ENCODE measurements at regions not wholly inside any gene's neighbourhood (a gene's known extent, or its start where the extent isn't known, plus 50 kb on each side); places are given as distances from the start of the nearest gene placed in this dataset.

DNA sequence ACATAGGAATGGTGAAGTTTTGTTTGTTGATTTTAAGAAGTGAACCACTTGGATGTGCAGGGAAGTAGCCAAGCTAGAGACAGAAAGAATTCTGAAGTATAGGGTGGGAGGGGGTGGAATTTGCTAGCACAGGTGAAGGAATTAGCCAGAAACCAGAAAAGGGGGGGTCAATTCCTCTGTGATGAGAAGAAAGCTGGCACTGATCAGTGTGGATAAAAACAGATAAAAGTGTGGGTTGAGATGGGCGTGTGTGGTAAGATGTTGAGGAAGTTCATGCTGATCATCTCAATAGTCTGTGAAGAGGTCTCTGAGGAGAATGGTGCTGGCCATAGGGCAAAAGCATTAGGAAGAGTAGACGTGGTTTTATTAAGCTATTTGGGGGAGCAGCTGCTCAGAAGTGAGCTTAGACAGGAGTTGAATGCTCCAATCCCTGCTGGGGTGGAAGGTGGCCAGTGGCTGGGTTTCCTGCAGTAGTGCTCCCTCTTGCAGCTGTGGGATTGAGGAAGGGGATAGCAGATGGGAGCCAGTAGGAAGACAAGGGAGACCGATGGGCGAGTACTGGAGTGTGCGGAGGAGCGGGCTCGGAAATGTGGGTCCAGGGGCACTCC, 88.7 kb upstream of the ELL2 start:
- no peaks in the 10 kb centered on the region for H3K4me1 ChIP-seq (ENCODE audit: insufficient read depth, low read length)
- ChIA-PET CTCF (no interaction called here), POLR2A (no interaction called here)
- intact Hi-C loops (cut with DNase I, micrococcal nuclease) = no loop called here
- H3K4me3 Mint-ChIP-seq = no peak overlapping the region
- DNase-seq (no peak), ATAC-seq (ENCODE audit: poor library complexity) (no peak)
- no peaks in the 10 kb centered on the region for H3K9me3 ChIP-seq (ENCODE audit: control insufficient read depth in 1 of 2, insufficient read depth in 1 of 2, low read length in 2 of 2)
- no peak overlapping the region for H3K4me3 ChIP-seq (ENCODE audit: low read length)
- no peak overlapping the region for H3K27ac ChIP-seq (ENCODE audit: low read depth in 1 of 2, low read length in 2 of 2)
- no peaks in the 10 kb centered on the region for H3K27me3 Mint-ChIP-seq
- no peaks in the 10 kb centered on the region for H3K9me3 Mint-ChIP-seq
- no peaks in the 10 kb centered on the region for H3K4me1 Mint-ChIP-seq (ENCODE audit: low read depth)
- TF ChIP-seq, protein P1, sequence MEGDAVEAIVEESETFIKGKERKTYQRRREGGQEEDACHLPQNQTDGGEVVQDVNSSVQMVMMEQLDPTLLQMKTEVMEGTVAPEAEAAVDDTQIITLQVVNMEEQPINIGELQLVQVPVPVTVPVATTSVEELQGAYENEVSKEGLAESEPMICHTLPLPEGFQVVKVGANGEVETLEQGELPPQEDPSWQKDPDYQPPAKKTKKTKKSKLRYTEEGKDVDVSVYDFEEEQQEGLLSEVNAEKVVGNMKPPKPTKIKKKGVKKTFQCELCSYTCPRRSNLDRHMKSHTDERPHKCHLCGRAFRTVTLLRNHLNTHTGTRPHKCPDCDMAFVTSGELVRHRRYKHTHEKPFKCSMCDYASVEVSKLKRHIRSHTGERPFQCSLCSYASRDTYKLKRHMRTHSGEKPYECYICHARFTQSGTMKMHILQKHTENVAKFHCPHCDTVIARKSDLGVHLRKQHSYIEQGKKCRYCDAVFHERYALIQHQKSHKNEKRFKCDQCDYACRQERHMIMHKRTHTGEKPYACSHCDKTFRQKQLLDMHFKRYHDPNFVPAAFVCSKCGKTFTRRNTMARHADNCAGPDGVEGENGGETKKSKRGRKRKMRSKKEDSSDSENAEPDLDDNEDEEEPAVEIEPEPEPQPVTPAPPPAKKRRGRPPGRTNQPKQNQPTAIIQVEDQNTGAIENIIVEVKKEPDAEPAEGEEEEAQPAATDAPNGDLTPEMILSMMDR (IDR thresholded peaks at IDR 0.05) = no peak
- no peaks in the 10 kb centered on the region for H3K36me3 ChIP-seq (ENCODE audit: insufficient read depth, low read length)
- no peaks in the 10 kb centered on the region for H3K36me3 Mint-ChIP-seq (ENCODE audit: low read depth)
- H3K27me3 ChIP-seq (ENCODE audit: control insufficient read depth in 1 of 2, insufficient read depth in 2 of 2, low read length in 2 of 2) = no peaks in the 10 kb centered on the region
- no peak overlapping the region for H3K27ac Mint-ChIP-seq

DNA sequence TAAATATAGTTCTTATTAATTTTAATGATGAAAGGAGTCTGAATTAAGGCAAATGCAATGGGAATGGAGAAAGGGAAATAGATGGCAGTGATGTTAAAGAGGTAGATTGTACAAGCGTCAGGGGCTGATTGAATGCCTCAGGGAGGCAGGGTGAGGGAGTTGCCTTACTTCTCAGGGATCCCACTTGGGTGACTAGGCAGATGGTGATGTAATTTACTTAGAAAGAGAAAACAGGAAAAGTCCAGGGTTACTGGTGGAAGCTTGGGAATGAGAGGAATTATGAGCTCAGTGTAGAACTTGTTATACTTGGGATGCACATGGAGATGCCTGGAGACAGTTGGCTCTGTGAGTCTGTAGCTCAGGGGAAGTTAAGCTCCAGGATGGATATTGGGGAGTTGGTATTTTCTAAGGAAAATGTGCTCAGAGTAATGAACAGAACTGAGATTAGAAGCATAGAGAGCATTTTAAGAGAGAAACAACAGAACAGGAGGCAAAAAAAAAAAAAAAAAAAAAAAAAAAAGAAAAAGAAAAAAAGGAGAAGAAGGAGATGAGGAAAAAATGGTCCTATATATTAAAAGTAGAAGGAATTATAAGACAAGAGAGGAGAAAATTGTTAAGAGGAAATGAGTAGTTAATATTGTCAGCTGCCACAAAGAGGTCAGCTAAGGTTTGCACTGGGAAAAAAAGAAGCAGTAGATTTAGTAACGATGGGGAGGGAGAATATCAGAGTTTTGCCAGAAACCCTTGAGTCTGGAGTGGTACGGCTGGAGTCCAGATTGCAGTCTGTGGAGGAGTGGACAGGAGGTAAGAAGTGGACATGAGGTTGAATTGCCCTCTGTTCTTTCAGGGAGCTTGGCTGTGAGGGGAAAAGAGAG, 88.0 kb upstream of the ELL2 start:
- no peaks in the 10 kb centered on the region for H3K4me1 Mint-ChIP-seq (ENCODE audit: low read depth)
- H3K9me3 Mint-ChIP-seq = no peaks in the 10 kb centered on the region
- intact Hi-C loops (cut with DNase I, micrococcal nuclease) = no loop called here
- ATAC-seq (ENCODE audit: poor library complexity) (no peak), DNase-seq (no peak)
- no peaks in the 10 kb centered on the region for H3K27me3 Mint-ChIP-seq
- ChIA-PET POLR2A (no interaction called here), CTCF (no interaction called here)
- TF ChIP-seq, protein P1 (IDR thresholded peaks at IDR 0.05) = no peak
- no peak overlapping the region for H3K4me3 ChIP-seq (ENCODE audit: low read length)
- no peak overlapping the region for H3K27ac ChIP-seq (ENCODE audit: low read depth in 1 of 2, low read length in 2 of 2)
- no peaks in the 10 kb centered on the region for H3K4me1 ChIP-seq (ENCODE audit: insufficient read depth, low read length)
- H3K27ac Mint-ChIP-seq = no peak overlapping the region
- H3K36me3 Mint-ChIP-seq (ENCODE audit: low read depth) = no peaks in the 10 kb centered on the region
- H3K27me3 ChIP-seq (ENCODE audit: control insufficient read depth in 1 of 2, insufficient read depth in 2 of 2, low read length in 2 of 2) = no peaks in the 10 kb centered on the region
- H3K36me3 ChIP-seq (ENCODE audit: insufficient read depth, low read length) = no peaks in the 10 kb centered on the region
- no peaks in the 10 kb centered on the region for H3K9me3 ChIP-seq (ENCODE audit: control insufficient read depth in 1 of 2, insufficient read depth in 1 of 2, low read length in 2 of 2)
- H3K4me3 Mint-ChIP-seq = no peak overlapping the region

DNA sequence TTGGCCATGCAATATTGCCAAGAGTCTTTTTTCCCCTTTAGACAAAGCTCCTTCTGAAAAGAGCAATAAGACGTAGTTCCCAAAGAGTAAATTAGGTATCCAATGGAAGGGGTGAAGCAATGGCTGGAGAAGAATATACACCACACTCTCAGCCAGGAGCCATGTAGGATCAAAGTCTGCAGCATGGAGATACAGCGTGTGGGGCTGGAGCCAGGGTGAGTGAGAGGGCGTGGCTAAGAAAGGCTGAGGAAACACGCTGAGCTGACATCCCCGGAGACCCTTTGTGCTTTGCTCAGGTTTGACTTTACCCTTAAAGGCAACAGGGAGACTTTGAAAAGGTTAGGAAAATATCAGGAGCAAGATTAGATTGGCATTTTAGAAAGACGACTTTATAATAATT, 87.1 kb upstream of the ELL2 start:
- Histone ChIP-seq H3K4me1 (ENCODE audit: insufficient read depth, low read length) (no peaks in the 10 kb centered on the region), H3K27me3 (ENCODE audit: control insufficient read depth in 1 of 2, insufficient read depth in 2 of 2, low read length in 2 of 2) (no peaks in the 10 kb centered on the region), H3K4me3 (ENCODE audit: low read length) (no peak overlapping the region), H3K9me3 (ENCODE audit: control insufficient read depth in 1 of 2, insufficient read depth in 1 of 2, low read length in 2 of 2) (no peaks in the 10 kb centered on the region), H3K36me3 (ENCODE audit: insufficient read depth, low read length) (no peaks in the 10 kb centered on the region), H3K27ac (ENCODE audit: low read depth in 1 of 2, low read length in 2 of 2) (no peak overlapping the region)
- ATAC-seq (ENCODE audit: poor library complexity) (no peak), DNase-seq (no peak)
- H3K4me3 Mint-ChIP-seq = no peak overlapping the region
- no peaks in the 10 kb centered on the region for H3K36me3 Mint-ChIP-seq (ENCODE audit: low read depth)
- no peaks in the 10 kb centered on the region for H3K9me3 Mint-ChIP-seq
- POLR2A ChIA-PET = no interaction called here
- H3K4me1 Mint-ChIP-seq (ENCODE audit: low read depth) = no peaks in the 10 kb centered on the region
- intact Hi-C loops (cut with DNase I, micrococcal nuclease) = no loop called here
- no peaks in the 10 kb centered on the region for H3K27me3 Mint-ChIP-seq
- no peak overlapping the region for H3K27ac Mint-ChIP-seq
- CTCF ChIA-PET = no interaction called here
- TF ChIP-seq, protein P1 (IDR thresholded peaks at IDR 0.05) = no peak

All from CD4-positive, alpha-beta T cell (primary cell).